ENCODE measurements at regions not wholly inside any gene's neighbourhood (a gene's known extent, or its start where the extent isn't known, plus 50 kb on each side); places are given as distances from the start of the nearest gene placed in this dataset.

DNA sequence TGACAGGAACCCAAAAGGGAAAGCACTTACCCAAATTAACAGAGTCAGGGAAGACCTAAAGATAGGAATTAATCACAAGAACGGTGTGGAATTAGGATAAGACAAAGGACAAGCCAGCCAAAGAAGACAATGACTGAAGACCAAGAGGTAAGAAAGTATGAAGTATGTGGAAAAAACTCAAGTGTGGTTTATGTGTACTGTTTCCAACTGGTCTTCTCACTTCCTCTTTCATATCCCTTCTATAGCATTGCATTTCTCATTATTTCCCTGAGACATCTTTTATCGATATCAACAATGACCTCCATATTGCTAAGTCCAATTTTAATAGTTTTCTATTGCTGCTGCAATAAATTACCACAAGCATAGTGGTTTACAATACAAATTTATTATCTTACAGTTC is 313.5 kb upstream of the SLC39A10 start:
- Histone ChIP-seq H4K20me1 (ENCODE audit: insufficient read depth, low read length) (no peaks in the 10 kb centered on the region), H3K4me2 (ENCODE audit: low read depth, low read length) (peak overlapping the region; percentile 45; the same call in 1 of the 2 replicates), H3K27ac (ENCODE audit: low read length) (peak overlapping the region; percentile 46; the same call in 1 of the 2 replicates), H3K9ac (ENCODE audit: low read length) (peak overlapping the region; percentile 8; the same call in 1 of the 2 replicates), H3K79me2 (ENCODE audit: low read length) (no peaks in the 10 kb centered on the region), H3K4me3 (ENCODE audit: low read length) (peak overlapping the region; percentile 24; the same call in 1 of the 2 replicates), H2AFZ (ENCODE audit: low read length) (peak overlapping the region; percentile 35), H3F3A (ENCODE audit: insufficient read depth, low read length) (peaks cover 10% of the 10 kb centered on the region; the same call in 1 of the 2 replicates), H3K36me3 (replicated peaks; ENCODE audit: insufficient read depth, low read length) (no peaks in the 10 kb centered on the region), H3K9me2 (replicated peaks; ENCODE audit: insufficient read depth, low read length) (no peaks in the 10 kb centered on the region), H3K27me3 (replicated peaks; ENCODE audit: insufficient read depth, low read length) (no peaks in the 10 kb centered on the region), H3K9me3 (replicated peaks; ENCODE audit: insufficient read depth, low read length) (no peaks in the 10 kb centered on the region), H3K4me1 (ENCODE audit: low read length) (peaks cover 7% of the 10 kb centered on the region; the same call in 1 of the 2 replicates)
- no peak for DNase-seq
- TF ChIP-seq EZH2phosphoT487 (IDR thresholded peaks at IDR 0.05; ENCODE audit: low read length) (no peak), EZH2 (optimal IDR thresholded peaks at IDR 0.05; ENCODE audit: low read depth, low read length) (no peak)
- TF ChIP-seq, protein P1, sequence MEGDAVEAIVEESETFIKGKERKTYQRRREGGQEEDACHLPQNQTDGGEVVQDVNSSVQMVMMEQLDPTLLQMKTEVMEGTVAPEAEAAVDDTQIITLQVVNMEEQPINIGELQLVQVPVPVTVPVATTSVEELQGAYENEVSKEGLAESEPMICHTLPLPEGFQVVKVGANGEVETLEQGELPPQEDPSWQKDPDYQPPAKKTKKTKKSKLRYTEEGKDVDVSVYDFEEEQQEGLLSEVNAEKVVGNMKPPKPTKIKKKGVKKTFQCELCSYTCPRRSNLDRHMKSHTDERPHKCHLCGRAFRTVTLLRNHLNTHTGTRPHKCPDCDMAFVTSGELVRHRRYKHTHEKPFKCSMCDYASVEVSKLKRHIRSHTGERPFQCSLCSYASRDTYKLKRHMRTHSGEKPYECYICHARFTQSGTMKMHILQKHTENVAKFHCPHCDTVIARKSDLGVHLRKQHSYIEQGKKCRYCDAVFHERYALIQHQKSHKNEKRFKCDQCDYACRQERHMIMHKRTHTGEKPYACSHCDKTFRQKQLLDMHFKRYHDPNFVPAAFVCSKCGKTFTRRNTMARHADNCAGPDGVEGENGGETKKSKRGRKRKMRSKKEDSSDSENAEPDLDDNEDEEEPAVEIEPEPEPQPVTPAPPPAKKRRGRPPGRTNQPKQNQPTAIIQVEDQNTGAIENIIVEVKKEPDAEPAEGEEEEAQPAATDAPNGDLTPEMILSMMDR (IDR thresholded peaks at IDR 0.05; ENCODE audit: low read length) = no peak

DNA sequence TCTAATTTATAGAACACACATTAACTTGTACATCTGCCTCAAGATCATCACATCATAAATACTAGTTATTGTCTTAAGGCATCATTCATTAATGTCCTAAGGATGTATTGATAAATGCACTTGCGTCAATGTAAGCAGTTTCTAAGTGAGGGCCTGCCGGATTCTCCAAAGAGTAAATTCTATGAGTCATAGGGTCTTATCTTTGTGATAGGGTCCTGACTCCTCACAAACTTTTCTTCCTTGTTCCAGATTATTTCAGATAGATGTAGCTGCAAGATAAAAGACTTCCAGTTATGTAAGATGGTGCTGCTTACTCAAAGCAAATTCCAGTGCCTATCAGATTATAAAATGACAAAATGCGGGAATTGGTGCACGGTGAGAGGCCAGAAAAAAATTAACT is 315.0 kb upstream of the SLC39A10 start:
- Histone ChIP-seq H2AFZ (ENCODE audit: low read length) (no peak overlapping the region), H3K9me2 (replicated peaks; ENCODE audit: insufficient read depth, low read length) (no peaks in the 10 kb centered on the region), H3K79me2 (ENCODE audit: low read length) (no peaks in the 10 kb centered on the region), H3K9me3 (replicated peaks; ENCODE audit: insufficient read depth, low read length) (no peaks in the 10 kb centered on the region), H3K36me3 (replicated peaks; ENCODE audit: insufficient read depth, low read length) (no peaks in the 10 kb centered on the region), H3K27me3 (replicated peaks; ENCODE audit: insufficient read depth, low read length) (no peaks in the 10 kb centered on the region), H3K4me3 (ENCODE audit: low read length) (no peak overlapping the region), H3F3A (ENCODE audit: insufficient read depth, low read length) (peaks cover 10% of the 10 kb centered on the region; the same call in 1 of the 2 replicates), H3K9ac (ENCODE audit: low read length) (no peak overlapping the region), H3K4me1 (ENCODE audit: low read length) (peaks cover 7% of the 10 kb centered on the region; the same call in 1 of the 2 replicates), H4K20me1 (ENCODE audit: insufficient read depth, low read length) (no peaks in the 10 kb centered on the region), H3K4me2 (ENCODE audit: low read depth, low read length) (no peak overlapping the region), H3K27ac (ENCODE audit: low read length) (no peak overlapping the region)
- DNase-seq = no peak
- TF ChIP-seq EZH2 (optimal IDR thresholded peaks at IDR 0.05; ENCODE audit: low read depth, low read length) = no peak
- TF ChIP-seq, protein P1 (IDR thresholded peaks at IDR 0.05; ENCODE audit: low read length) = no peak
- TF ChIP-seq EZH2phosphoT487 (IDR thresholded peaks at IDR 0.05; ENCODE audit: low read length) = no peak

DNA sequence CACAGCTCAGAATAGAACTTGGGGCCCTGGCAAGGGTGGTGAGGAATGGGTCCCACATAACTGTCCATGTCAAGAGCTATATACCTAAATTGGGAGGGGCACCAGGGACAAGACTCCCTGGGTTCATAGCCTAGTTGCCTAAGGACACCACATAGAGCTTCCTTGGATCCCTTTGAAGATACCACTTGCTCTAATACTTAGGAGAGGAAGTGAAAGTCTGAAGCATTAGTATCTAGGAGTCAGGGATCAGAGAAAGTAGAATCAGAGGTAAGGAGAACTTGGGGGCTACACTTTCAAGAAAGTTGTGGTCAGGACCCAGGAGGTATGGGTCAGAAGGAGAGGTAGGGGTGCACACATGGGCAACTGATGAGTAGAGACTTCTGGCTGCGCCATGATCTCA is 318.2 kb upstream of the SLC39A10 start:
- DNase-seq = no peak
- Histone ChIP-seq H2AFZ (ENCODE audit: low read length) (no peak overlapping the region), H3K36me3 (replicated peaks; ENCODE audit: insufficient read depth, low read length) (no peaks in the 10 kb centered on the region), H3K9ac (ENCODE audit: low read length) (no peak overlapping the region), H3K27ac (ENCODE audit: low read length) (no peak overlapping the region), H3K27me3 (replicated peaks; ENCODE audit: insufficient read depth, low read length) (no peaks in the 10 kb centered on the region), H3K4me3 (ENCODE audit: low read length) (no peak overlapping the region), H3K9me2 (replicated peaks; ENCODE audit: insufficient read depth, low read length) (no peaks in the 10 kb centered on the region), H3K9me3 (replicated peaks; ENCODE audit: insufficient read depth, low read length) (no peaks in the 10 kb centered on the region), H4K20me1 (ENCODE audit: insufficient read depth, low read length) (no peaks in the 10 kb centered on the region), H3K4me2 (ENCODE audit: low read depth, low read length) (no peak overlapping the region), H3F3A (ENCODE audit: insufficient read depth, low read length) (0 out of 2 replicates have a peak, but pooled peaks cover 4% of the 10 kb centered on the region), H3K4me1 (ENCODE audit: low read length) (no peaks in the 10 kb centered on the region), H3K79me2 (ENCODE audit: low read length) (no peaks in the 10 kb centered on the region)
- TF ChIP-seq, protein P1 (IDR thresholded peaks at IDR 0.05; ENCODE audit: low read length) = no peak
- TF ChIP-seq EZH2 (optimal IDR thresholded peaks at IDR 0.05; ENCODE audit: low read depth, low read length) = no peak
- TF ChIP-seq EZH2phosphoT487 (IDR thresholded peaks at IDR 0.05; ENCODE audit: low read length) = no peak
